OCI-LY3 (cell line): ENCODE measurements at regions not wholly inside any gene's neighbourhood (a gene's known extent, or its start where the extent isn't known, plus 50 kb on each side); places are given as distances from the start of the nearest gene placed in this dataset.

Experiments
- EZH2phosphoT487 ChIP-seq: fragments of 200-600 bp; shearing (Covaris generic); IDR thresholded peaks from 2 replicates; pipeline ENCODE4 v1.6.1; 2018; ENCODE audit warnings: antibody characterized with exemption, mixed run types, low read depth
- TF ChIP-seq, protein P1 (sequence below): fragments of 200-600, 300-600 bp; sonication (generic); IDR thresholded peaks from 2 replicates; pipeline ENCODE4 v1.5.1; 2014; ENCODE audit warnings: antibody characterized with exemption, low read length, low read depth

DNA sequence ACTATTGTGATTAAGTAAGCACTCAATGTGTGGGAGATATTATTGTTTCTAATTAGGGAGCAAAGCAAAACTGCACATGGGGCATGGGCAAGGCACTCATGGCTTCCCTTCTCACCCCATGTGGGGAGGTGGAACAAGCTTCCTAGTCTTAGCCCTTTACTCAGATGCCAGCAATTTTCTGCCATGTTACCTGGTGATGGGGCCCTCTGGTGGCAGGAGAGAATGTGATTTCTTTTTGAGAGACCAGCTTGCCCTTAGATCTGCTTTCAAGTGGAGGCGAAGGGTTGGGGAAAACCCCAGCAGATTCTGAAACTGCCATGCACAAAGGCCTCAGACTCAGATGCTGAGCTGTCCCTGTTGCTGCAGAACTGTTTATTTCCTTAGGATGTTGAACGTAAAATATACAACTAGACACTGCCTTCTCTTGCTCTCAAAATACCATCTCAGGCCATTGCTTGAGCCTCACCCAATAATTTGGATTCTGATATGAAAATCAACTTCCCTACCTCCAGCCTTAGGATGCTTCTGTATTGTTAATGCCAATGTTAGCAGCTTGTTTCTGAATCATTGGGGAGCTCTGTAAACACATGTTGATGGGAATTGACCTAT, 130.2 kb upstream of the TPRG1 start:
- TF ChIP-seq, protein P1, sequence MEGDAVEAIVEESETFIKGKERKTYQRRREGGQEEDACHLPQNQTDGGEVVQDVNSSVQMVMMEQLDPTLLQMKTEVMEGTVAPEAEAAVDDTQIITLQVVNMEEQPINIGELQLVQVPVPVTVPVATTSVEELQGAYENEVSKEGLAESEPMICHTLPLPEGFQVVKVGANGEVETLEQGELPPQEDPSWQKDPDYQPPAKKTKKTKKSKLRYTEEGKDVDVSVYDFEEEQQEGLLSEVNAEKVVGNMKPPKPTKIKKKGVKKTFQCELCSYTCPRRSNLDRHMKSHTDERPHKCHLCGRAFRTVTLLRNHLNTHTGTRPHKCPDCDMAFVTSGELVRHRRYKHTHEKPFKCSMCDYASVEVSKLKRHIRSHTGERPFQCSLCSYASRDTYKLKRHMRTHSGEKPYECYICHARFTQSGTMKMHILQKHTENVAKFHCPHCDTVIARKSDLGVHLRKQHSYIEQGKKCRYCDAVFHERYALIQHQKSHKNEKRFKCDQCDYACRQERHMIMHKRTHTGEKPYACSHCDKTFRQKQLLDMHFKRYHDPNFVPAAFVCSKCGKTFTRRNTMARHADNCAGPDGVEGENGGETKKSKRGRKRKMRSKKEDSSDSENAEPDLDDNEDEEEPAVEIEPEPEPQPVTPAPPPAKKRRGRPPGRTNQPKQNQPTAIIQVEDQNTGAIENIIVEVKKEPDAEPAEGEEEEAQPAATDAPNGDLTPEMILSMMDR, result peak; percentile 81
- TF ChIP-seq EZH2phosphoT487, result no peak
